ENCODE measurements at regions not wholly inside any gene's neighbourhood (a gene's known extent, or its start where the extent isn't known, plus 50 kb on each side); places are given as distances from the start of the nearest gene placed in this dataset.

- TF ChIP-seq ZNF280D (tag by site-specific recombination; IDR thresholded peaks at IDR 0.05), result no peak
These were observed 104.4 kb upstream of the ADARB2 start (continued) for GRCh38 chr10:1841759-1842158.

DNA sequence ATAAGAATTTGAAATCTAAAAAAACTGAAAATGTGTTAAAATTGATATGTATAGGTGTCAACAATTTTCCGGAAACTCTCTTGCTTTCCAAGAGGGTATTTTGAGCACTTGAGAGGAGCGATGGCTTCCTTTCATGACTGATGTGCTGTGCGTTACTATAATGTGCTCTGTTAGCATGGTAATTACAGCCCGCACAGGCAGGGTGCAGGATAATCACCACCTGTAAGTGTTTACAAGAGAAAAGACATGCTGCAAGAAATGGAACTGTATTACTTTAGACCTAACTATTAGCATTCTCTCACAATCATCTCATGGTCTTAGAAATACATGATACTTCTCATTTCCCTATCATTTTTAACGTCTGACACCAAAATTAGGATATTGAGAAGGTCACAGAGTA, 92.4 kb upstream of the ADARB2 start:
- ChIA-PET CTCF (no interaction called here), POLR2A (no interaction called here)
- Histone ChIP-seq H3K4me3 (ENCODE audit: low read depth, low read length) (no peak overlapping the region), H3K27ac (ENCODE audit: extremely low read depth, low read depth, low read length) (no peak overlapping the region), H3K4me1 (ENCODE audit: control insufficient read depth, insufficient read depth, low read length) (no peaks in the 10 kb centered on the region), H3K36me3 (ENCODE audit: control insufficient read depth in 2 of 2, insufficient read depth in 1 of 2, low read length in 2 of 2) (no peaks in the 10 kb centered on the region), H3K9me3 (ENCODE audit: control insufficient read depth, insufficient read depth, low read depth, low read length) (no peaks in the 10 kb centered on the region)
- TF ChIP-seq ZNF133 (tag by site-specific recombination; IDR thresholded peaks at IDR 0.05) (no peak), SP3 (tag by site-specific recombination; IDR thresholded peaks at IDR 0.05) (no peak), ZXDB (tag by site-specific recombination; IDR thresholded peaks at IDR 0.05) (no peak), ZNF629 (tag by site-specific recombination; IDR thresholded peaks at IDR 0.05) (no peak), ZNF426 (tag by site-specific recombination; IDR thresholded peaks at IDR 0.05) (no peak), ZNF292 (tag by site-specific recombination; IDR thresholded peaks at IDR 0.05; ENCODE audit: borderline replicate concordance, low read depth) (no peak), ZNF121 (tag by site-specific recombination; IDR thresholded peaks at IDR 0.05) (no peak), ZNF530 (tag by site-specific recombination; IDR thresholded peaks at IDR 0.05; ENCODE audit: low read depth) (no peak), ZNF324 (tag by site-specific recombination; IDR thresholded peaks at IDR 0.05) (no peak), RBAK (tag by site-specific recombination; IDR thresholded peaks at IDR 0.05) (no peak), ZBTB17 (tag by site-specific recombination; IDR thresholded peaks at IDR 0.05) (no peak), ZNF214 (tag by site-specific recombination; IDR thresholded peaks at IDR 0.05; ENCODE audit: borderline replicate concordance) (no peak), ZNF202 (tag by site-specific recombination; IDR thresholded peaks at IDR 0.05; ENCODE audit: borderline replicate concordance) (no peak), YY2 (tag by site-specific recombination; IDR thresholded peaks at IDR 0.05) (no peak), ZNF521 (tag by site-specific recombination; IDR thresholded peaks at IDR 0.05) (no peak), ZNF776 (tag by site-specific recombination; IDR thresholded peaks at IDR 0.05; ENCODE audit: borderline replicate concordance) (no peak)
- TF ChIP-seq, protein P1, sequence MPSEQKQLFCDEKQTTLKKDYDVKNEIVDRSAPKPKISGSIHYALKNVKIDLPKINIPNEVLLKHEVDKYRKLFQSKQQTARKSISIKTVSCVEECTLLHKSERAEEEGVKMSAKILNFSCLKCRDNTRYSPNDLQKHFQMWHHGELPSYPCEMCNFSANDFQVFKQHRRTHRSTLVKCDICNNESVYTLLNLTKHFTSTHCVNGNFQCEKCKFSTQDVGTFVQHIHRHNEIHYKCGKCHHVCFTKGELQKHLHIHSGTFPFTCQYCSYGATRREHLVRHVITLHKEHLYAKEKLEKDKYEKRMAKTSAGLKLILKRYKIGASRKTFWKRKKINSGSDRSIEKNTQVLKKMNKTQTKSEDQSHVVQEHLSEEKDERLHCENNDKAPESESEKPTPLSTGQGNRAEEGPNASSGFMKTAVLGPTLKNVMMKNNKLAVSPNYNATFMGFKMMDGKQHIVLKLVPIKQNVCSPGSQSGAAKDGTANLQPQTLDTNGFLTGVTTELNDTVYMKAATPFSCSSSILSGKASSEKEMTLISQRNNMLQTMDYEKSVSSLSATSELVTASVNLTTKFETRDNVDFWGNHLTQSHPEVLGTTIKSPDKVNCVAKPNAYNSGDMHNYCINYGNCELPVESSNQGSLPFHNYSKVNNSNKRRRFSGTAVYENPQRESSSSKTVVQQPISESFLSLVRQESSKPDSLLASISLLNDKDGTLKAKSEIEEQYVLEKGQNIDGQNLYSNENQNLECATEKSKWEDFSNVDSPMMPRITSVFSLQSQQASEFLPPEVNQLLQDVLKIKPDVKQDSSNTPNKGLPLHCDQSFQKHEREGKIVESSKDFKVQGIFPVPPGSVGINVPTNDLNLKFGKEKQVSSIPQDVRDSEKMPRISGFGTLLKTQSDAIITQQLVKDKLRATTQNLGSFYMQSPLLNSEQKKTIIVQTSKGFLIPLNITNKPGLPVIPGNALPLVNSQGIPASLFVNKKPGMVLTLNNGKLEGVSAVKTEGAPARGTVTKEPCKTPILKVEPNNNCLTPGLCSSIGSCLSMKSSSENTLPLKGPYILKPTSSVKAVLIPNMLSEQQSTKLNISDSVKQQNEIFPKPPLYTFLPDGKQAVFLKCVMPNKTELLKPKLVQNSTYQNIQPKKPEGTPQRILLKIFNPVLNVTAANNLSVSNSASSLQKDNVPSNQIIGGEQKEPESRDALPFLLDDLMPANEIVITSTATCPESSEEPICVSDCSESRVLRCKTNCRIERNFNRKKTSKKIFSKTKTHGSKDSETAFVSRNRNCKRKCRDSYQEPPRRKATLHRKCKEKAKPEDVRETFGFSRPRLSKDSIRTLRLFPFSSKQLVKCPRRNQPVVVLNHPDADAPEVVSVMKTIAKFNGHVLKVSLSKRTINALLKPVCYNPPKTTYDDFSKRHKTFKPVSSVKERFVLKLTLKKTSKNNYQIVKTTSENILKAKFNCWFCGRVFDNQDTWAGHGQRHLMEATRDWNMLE (tag by site-specific recombination; conservative IDR thresholded peaks at IDR 0.05; ENCODE audit: low read depth), result no peak
- TF ChIP-seq, protein P2, sequence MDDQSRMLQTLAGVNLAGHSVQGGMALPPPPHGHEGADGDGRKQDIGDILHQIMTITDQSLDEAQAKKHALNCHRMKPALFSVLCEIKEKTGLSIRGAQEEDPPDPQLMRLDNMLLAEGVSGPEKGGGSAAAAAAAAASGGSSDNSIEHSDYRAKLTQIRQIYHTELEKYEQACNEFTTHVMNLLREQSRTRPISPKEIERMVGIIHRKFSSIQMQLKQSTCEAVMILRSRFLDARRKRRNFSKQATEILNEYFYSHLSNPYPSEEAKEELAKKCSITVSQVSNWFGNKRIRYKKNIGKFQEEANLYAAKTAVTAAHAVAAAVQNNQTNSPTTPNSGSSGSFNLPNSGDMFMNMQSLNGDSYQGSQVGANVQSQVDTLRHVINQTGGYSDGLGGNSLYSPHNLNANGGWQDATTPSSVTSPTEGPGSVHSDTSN (CRISPR knock-in tag; IDR thresholded peaks at IDR 0.05), result no peak
